Smooth muscle cell (in vitro differentiated cells): ENCODE measurements at regions not wholly inside any gene's neighbourhood (a gene's known extent, or its start where the extent isn't known, plus 50 kb on each side); places are given as distances from the start of the nearest gene placed in this dataset.

Source experiments
- DNase-seq: peaks from one replicate; lab custom pipeline; 2025; ENCODE audit not compliant: unreplicated experiment; lab: John Stamatoyannopoulos, UW
- H2AFZ ChIP-seq: fragments of 200-600 bp; sonication (generic); 2 replicates; pipeline ENCODE4 v1.6.0; 2016; ENCODE audit warnings: antibody characterized with exemption, low read depth, mild to moderate bottlenecking
- H3F3A ChIP-seq: fragments of 200-600 bp; sonication (generic); 2 replicates; pipeline ENCODE4 v1.6.0; 2017; ENCODE audit warnings: antibody characterized with exemption, low read depth
- H3K27ac ChIP-seq: fragments of 200-600 bp; sonication (generic); 2 replicates; pipeline ENCODE4 v1.5.1; 2016; ENCODE audit warnings: low read depth, mild to moderate bottlenecking
- H3K27me3 ChIP-seq: fragments of 200-600 bp; sonication (generic); 2 replicates; pipeline ENCODE4 v1.6.1; 2016; ENCODE audit warnings: low read depth, mild to moderate bottlenecking
- H3K36me3 ChIP-seq: fragments of 200-600 bp; sonication (generic); 2 replicates; pipeline ENCODE4 v1.5.1; 2016; ENCODE audit warnings: low read depth
- H3K4me1 ChIP-seq: fragments of 200-600 bp; sonication (generic); 2 replicates; pipeline ENCODE4 v1.5.1; 2016; ENCODE audit warnings: low read depth
- H3K4me2 ChIP-seq: fragments of 200-600 bp; sonication (generic); 2 replicates; pipeline ENCODE4 v1.6.0; 2016; ENCODE audit warnings: mild to moderate bottlenecking
- H3K4me3 ChIP-seq: fragments of 200-600 bp; sonication (generic); 2 replicates; pipeline ENCODE4 v1.5.1; 2016; ENCODE audit warnings: mild to moderate bottlenecking
- H3K79me2 ChIP-seq: fragments of 200-600 bp; sonication (generic); 2 replicates; pipeline ENCODE4 v1.6.0; 2016; ENCODE audit warnings: low read depth, mild to moderate bottlenecking
- H3K9ac ChIP-seq: fragments of 200-600 bp; sonication (generic); 2 replicates; pipeline ENCODE4 v1.6.0; 2016; ENCODE audit warnings: low read depth
- H3K9me3 ChIP-seq: fragments of 200-600 bp; sonication (generic); replicated peaks from 2 replicates; pipeline ENCODE4 v1.5.1; 2016; ENCODE audit warnings: low read depth
- H4K20me1 ChIP-seq: fragments of 200-600 bp; sonication (generic); 2 replicates; pipeline ENCODE4 v1.6.0; 2016; ENCODE audit warnings: low read depth
- CTCF ChIP-seq: fragments of 200-600 bp; sonication (generic); IDR thresholded peaks from 2 replicates; pipeline ENCODE4 v1.5.1; 2017; ENCODE audit warnings: borderline replicate concordance, mild to moderate bottlenecking, antibody characterized with exemption; ENCODE audit not compliant: insufficient read depth, poor library complexity, severe bottlenecking
- WGBS: methylation state at CpG from one replicate; pipeline ENCODE4 v1.1.7; 2016; ENCODE audit warnings: low lambda C conversion rate; 5-methylcytosine and 5-hydroxymethylcytosine counted together

GRCh38 chr6:167512696-167513375 lies 187.9 kb downstream of the TTLL2 start:
- Histone ChIP-seq H4K20me1 (no peaks in the 10 kb centered on the region), H3K4me1 (no peaks in the 10 kb centered on the region), H3K4me3 (no peak overlapping the region), H2AFZ (no peak overlapping the region), H3F3A (no peaks in the 10 kb centered on the region), H3K4me2 (no peak overlapping the region), H3K9me3 (no peaks in the 10 kb centered on the region), H3K9ac (no peak overlapping the region), H3K27me3 (no peaks in the 10 kb centered on the region), H3K27ac (no peak overlapping the region), H3K36me3 (no peaks in the 10 kb centered on the region), H3K79me2 (no peaks in the 10 kb centered on the region)
- no peak for TF ChIP-seq CTCF
- WGBS, result 91% methylated on average over 11 of the region's 11 CpGs
- DNase-seq, result no peak

- WGBS, result 62% methylated on average over 8 of the region's 9 CpGs
- no peak for TF ChIP-seq CTCF
Measured at GRCh38 chr6:167513778-167514177, 188.9 kb downstream of the TTLL2 start.

GRCh38 chr6:167514524-167514923 lies 189.6 kb downstream of the TTLL2 start:
- Histone ChIP-seq H3K9me3 (no peaks in the 10 kb centered on the region), H3K4me1 (no peaks in the 10 kb centered on the region), H3K4me3 (no peak overlapping the region), H2AFZ (no peak overlapping the region), H3K27me3 (no peaks in the 10 kb centered on the region), H3K27ac (no peak overlapping the region), H4K20me1 (no peaks in the 10 kb centered on the region), H3K36me3 (no peaks in the 10 kb centered on the region), H3K4me2 (no peak overlapping the region), H3K79me2 (no peaks in the 10 kb centered on the region), H3F3A (no peaks in the 10 kb centered on the region), H3K9ac (no peak overlapping the region)
- TF ChIP-seq CTCF, result no peak
- WGBS, result 93% methylated on average over 6 of the region's 6 CpGs
- no peak for DNase-seq

More at GRCh38 chr6:167513778-167514177, 188.9 kb downstream of the TTLL2 start:
- Histone ChIP-seq H3K79me2 (no peaks in the 10 kb centered on the region), H2AFZ (no peak overlapping the region), H3K9ac (no peak overlapping the region), H3K36me3 (no peaks in the 10 kb centered on the region), H3K27me3 (no peaks in the 10 kb centered on the region), H4K20me1 (no peaks in the 10 kb centered on the region), H3K4me1 (no peaks in the 10 kb centered on the region), H3K4me2 (no peak overlapping the region), H3K4me3 (no peak overlapping the region), H3F3A (no peaks in the 10 kb centered on the region), H3K9me3 (no peaks in the 10 kb centered on the region), H3K27ac (no peak overlapping the region)
- no peak for DNase-seq
